ENCODE measurements at regions not wholly inside any gene's neighbourhood (a gene's known extent, or its start where the extent isn't known, plus 50 kb on each side); places are given as distances from the start of the nearest gene placed in this dataset.
"Not testable (repeated sequence)": the region's sequence is repeated elsewhere in the genome, so short reads cannot be mapped to it uniquely, and the experiment has no call there.

GRCh38 chr6:121760745-121761144, 325.3 kb downstream of the GJA1 start:
- DNase-seq (ENCODE audit: low read depth in 2 of 2) = no peak

- DNase-seq (ENCODE audit: low read depth in 2 of 2) = no peak
Observed at GRCh38 chr6:121764493-121764892, 329.0 kb downstream of the GJA1 start.

GRCh38 chr6:121765060-121765459, 329.6 kb downstream of the GJA1 start:
- DNase-seq (ENCODE audit: low read depth in 2 of 2) = no peak

DNA sequence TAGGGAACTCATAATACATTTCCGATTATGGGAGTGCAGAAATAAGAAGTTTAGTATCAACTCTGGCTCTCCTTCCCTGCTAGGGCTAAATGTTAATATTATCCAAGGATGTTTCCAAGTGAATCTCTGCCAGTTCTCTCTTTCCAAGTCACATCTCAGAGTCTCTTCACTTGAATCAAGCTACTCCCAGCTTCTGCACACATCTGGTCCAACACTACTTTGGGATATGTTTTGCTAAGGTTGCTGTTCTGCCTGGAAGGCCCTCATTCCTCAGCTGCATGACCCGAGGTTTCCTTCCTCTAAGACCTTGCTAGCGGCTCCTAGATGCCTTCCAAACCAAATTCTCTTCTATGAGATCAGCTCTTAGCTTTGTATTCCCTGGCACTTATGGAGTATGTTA, 331.8 kb downstream of the GJA1 start:
- no peak for DNase-seq (ENCODE audit: low read depth in 2 of 2)

DNA sequence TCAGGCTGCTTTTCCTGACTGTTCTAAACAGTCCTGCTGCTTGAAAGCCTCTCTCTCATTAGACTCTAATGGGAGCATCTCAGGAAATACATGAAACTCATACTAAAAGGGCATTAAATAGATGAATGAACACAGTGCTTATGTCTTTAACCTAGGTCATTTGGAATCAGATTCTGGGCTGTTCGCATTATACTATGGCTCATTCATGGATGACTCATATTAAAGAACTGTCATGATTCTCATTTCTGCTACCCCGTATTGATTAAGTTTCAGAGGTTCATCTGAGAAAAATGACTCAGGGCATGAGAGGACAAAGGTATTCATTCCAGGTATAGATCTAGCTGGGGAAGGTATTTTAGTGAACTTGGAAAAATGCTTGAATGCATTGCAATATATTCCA, 335.5 kb downstream of the GJA1 start:
- DNase-seq (ENCODE audit: low read depth in 2 of 2) = no peak

DNA sequence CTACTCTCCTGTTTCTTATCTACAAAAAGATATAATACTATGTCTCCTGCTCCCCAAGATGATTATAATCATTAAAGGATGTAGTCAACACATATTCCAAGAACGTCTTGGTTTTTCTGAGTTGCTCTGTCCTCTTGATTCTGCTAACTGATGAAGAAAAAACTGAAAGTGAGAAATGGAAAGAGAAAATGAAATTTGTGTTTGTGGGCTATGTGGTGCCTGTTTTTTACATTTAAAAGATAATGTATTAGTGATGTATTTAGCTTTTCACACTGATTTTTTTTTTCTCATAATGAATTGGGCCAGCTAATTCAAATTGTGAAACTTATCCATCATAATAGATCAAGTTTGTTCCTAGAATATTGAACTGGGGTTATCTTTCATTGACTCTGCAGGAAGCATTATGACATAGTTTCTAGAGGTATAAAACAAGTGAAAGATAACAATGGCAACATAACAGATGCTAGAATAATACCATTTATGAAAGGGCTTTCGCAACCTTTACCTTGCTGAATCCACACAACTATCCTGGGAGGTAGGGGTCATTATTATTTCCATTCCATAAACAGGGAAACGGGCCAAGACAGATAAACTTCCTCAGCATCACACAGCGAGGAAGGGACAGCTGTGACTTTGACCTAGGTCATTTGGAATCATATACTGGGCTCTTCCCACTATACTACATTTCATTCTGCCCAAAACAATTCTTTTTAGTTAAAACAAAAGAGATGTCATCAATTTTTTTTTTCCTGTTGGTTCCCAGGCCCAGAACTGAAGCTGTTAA, 336.7 kb downstream of the GJA1 start:
- DNase-seq (ENCODE audit: low read depth in 2 of 2) = no peak

DNA sequence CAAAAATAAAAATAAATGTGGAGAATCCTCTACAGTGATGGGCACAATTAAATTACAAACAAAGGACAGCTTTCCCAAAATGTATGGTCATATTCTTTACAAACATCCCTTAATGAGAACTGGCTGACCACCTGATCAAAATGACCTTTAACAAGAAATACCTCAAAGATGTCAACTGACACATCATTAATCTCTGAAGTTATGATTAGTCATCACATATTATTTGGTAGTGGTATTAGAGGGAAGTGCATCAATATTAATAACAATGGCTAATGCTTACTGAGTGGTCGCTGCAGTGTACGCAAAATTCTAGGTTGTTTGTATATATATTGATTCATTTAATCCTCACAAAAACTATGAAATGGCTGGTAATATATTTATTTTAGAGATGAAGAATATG, 340.6 kb downstream of the GJA1 start:
- DNase-seq (ENCODE audit: low read depth in 2 of 2) = no peak

DNA sequence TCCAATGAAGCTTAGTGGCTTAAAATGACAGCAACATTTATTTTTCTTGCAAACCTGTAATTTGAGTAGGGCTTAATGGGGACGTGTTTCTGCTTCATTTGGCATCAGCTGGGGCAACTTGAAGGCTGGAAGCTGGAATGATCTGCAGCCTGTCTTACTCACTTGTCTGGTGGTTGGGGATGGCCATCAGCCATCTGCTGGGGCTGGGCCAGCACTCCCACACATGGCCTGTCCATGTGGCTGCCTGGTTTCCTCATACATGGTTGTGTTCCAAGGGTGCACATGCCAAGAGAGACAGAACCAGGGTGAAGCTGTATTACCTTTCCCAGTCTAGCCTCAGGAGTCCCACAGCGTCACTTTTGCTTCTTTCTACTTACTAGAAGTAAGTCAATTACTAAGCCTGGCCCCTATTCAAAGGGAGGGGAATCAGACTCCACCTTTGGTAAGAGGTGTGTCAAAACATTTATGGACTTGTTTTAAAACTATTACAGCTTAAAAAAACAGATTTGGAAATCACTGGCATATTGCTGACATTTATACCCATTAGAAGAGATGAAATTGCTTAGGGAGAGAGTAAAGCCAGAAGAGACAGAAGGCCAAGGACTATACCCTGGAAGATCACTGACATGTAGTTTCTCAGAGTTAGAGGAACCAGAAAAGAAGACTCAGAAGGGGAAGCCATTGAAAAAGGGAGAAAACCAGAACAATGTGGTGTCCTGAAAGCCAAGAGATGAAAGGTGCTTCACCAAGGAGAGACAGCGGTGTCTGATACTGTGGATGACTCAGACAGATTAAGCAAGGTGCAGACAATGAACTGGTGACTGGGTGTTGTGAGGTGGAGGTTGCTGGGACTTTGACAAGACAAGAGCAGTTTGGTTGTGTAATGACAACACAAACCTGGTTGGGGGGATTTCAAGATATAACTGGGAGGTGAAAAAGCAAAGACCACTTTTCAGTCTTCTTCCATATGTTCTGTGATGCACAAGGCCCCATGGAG, 345.2 kb downstream of the GJA1 start:
- no peak for DNase-seq (ENCODE audit: low read depth in 2 of 2)

DNA sequence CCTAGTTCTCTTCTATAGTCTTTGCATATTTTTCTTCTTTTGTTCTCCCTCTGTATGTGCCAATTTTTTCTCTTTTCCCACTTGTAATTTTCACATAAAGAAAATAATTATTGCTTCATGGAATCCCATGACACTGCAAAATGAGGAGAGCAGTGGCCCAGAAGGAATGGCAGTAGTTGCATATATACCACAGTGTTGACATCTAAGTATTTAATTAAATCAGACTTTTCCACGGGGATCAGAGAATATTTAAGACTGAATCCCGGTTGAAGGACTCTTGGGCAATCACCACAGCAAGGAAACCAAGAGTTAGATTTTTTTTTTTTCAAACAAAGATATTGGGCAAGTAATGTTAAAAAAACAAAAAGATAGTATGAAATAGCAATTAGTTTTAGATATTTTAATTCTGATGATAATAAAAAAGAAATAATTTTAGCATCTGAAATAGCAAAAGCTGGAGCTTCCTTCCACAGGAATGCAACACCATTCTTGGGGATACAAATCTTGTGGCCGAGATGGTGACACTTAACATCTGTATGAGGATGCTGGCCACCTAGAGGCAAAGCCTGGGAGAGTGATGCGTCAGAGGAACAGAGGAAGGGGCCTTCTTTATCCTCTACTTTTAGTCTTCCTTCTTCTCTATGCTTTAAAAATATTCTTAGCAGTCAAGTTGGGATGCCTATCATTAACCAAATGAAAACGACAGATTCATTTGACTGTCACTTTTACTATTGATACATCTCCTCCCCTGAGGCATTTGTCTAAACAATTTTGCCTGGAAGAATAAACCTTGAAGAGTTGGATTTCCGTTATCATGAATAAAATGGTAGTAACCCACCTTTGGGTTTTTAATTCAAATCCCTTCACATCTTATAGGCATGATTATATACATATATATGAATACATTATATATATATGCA, 356.2 kb downstream of the GJA1 start:
- no peak for DNase-seq (ENCODE audit: low read depth in 2 of 2)

DNA sequence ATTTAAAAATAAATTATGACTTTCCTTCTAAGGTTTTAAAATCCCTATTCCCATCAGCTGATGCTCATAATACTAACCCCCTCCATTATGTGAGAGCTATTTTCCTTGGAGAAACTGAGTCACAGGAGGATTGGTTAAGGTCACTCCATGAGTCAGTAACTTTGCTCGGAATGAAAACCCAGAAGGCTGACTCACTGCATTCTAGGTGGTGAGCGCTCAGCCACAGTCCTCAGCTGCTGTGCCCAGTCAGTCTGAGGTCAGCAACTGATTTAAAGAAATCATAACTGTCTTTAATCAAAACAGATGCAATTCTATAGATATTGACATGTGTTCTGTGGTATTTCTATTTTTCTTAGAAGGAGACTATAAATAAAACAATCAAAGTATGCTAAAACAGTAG, 359.2 kb downstream of the GJA1 start:
- DNase-seq (ENCODE audit: low read depth in 2 of 2) = no peak

GRCh38 chr6:121797598-121797997, 362.2 kb downstream of the GJA1 start:
- not testable (repeated sequence) for DNase-seq (ENCODE audit: low read depth in 2 of 2)

DNA sequence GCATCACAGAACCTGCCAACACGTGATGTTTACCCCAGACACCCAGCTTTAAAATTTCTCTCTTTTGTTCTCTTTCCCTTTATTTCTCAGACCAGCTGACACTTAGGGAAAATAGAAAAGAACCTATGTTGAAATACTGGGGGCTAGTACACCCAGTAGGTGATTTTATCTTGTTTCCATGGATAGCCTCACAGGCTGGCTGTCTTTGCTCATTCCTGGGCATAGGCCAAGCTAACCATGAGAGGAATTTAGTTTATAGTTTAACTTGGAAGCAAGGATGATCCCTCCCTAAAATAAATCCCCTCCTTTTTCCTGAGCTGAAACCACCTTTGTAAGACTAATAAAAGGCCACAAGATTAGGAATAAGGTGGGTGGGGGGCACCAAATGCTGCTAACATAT, 362.7 kb downstream of the GJA1 start:
- DNase-seq (ENCODE audit: low read depth in 2 of 2) = not testable (repeated sequence)

- no peak for DNase-seq (ENCODE audit: low read depth in 2 of 2)
Observed at GRCh38 chr6:121799574-121799973, 364.1 kb downstream of the GJA1 start.

DNA sequence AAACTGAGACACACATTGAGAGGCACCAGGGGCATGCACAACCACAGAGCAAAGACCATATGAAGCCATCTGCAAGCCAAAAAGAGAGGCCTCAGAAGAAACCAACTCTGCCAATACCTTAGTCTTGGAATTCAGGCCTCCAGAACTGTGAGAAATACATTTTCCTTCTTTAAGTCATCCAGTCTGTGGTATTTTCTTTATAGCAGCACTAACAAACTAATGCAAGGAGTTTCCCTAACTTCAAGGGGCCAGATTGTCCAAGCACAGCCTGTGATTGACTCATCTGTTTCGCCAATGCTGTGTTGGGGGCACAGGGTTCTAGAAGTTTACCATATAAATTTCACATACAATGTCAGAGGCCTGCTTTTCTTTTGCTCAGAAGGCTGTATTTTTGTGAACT, 364.6 kb downstream of the GJA1 start:
- no peak for DNase-seq (ENCODE audit: low read depth in 2 of 2)

- no peak for DNase-seq (ENCODE audit: low read depth in 2 of 2)
Observed at GRCh38 chr6:121806116-121806515, 370.7 kb downstream of the GJA1 start.

DNA sequence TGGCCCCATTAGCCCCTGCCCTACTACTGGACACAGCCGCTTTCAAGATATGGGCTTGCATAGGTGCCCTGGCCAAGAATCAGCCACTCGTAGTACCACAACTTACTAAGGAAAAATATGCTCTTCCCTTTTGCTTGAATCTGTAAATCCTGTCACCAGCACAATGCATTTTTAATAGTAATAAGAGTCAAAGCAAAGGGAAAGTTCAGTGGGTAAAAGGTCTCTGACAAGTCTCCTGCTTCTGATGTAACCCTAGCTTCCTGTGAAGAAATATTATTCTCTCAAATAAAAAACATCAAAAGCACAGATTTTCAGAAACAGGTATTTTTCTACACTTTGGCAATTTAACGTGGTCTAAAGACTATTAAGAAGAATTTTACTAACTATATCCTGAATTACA, 373.8 kb downstream of the GJA1 start:
- no peak for DNase-seq (ENCODE audit: low read depth in 2 of 2)

DNA sequence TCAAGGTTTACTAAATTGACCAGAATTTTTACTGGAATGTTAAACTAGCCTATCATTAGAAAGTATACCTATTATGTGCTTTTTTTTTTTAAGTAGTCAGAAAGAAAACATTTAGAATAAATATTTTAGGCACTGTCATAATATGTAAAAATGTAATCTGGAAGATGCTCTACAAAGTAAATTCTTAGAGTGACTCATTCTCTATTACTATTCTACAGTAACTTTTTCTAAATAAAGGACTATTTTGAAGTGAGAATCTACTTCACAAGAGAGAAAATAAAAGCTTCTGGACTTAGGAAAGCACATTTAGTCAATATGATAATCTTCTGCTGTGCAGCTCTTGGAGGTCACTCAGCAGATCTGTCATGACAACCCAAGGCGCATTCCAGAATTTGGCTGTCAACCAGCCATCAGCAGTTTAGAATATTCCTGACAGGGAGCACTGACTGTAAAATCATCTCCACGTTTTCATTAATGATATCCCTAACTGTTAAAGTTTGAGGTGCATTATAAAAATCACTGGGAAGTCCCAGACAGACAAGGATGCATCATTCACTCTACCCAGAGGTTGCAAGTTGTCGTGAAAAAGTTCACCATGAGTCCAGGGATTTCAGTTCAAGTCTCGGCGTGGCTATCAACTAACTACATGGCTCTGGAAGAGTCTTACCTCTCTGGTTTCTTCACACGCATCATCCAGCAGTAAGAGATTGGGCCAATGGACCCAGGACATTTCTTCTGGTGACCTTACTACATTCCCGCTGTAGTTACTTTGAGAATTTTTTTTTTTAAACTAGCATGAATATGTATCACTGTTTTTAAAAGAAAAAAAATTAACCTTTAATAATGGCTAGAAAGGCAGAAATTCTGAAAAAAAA, 374.9 kb downstream of the GJA1 start:
- DNase-seq (ENCODE audit: low read depth in 2 of 2) = no peak

DNA sequence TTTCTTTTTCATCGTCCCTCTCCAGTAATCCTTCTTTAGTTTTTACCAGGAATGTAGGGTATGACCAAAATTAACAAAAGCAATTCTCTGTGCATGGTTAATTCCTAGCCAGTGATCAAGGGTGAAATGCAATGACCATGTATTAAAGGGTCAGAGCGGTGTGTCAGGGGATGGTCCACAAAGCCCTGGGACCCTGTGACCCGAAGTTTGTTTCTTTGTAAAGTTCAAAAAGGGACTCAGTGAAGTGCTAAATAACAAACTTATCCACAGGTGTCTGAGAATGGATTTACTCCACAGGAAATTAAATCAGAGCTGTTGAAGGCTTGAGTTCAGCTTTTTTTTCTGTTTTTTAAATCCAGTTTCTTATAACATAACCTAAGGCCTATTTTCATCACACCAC, 375.7 kb downstream of the GJA1 start:
- no peak for DNase-seq (ENCODE audit: low read depth in 2 of 2)

- no peak for DNase-seq (ENCODE audit: low read depth in 2 of 2)
Observed at GRCh38 chr6:121816361-121816760, 380.9 kb downstream of the GJA1 start.

DNA sequence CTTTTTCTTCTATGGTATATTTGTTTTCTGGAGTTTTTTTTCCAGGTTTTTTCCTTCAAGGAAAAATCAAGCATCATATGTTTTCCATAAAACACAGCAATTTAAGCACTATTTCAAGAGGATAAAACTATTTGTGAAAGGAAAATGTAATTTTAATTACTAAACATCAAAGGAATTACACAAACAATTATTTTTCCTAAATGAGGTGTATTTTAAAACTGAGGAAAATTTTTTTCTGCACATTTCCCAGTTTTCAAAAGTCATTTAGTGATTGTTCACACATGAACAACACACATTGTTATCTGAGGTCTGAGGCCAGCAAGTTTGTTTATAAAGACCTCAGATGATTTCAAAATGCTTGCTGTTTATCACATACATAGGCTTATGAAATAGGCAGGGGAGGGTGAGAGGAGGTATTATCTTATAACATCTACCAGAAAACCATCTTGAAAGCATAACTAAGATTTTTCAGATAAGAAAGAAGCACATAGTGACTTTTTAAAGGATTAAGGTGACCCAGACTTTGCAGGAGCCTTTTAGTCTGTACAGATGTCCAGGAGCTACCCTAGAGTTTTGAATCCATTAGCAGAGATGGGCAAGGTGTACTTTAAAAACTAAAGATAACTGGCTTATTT, 381.6 kb downstream of the GJA1 start:
- DNase-seq (ENCODE audit: low read depth in 2 of 2) = no peak
